Gastroesophageal sphincter (tissue), 4 donors: ENCODE measurements at regions not wholly inside any gene's neighbourhood (a gene's known extent, or its start where the extent isn't known, plus 50 kb on each side); places are given as distances from the start of the nearest gene placed in this dataset.

Source experiments
- ATAC-seq: fragments of 150-250 bp; one replicate; pipeline ENCODE4 v1.9.1; 2016; ENCODE audit warnings: mild to moderate bottlenecking, moderate library complexity
- H3K27ac ChIP-seq, 4 donors: fragments of 200-600 bp; sonication (generic) in 3 of 4; 1 replicate in 3 of 4; 2 replicates in 1 of 4; pipeline ENCODE4 v1.5.1; 2016 to 2019
- H3K27me3 ChIP-seq: fragments of 200-600 bp; sonication (generic); one replicate; pipeline ENCODE4 v1.5.1; 2019
- H3K36me3 ChIP-seq, 2 donors: fragments of 200-600 bp; sonication (generic); one replicate each; pipeline ENCODE4 v1.5.1; 2019; ENCODE audit warnings: control low read depth in 1 of 2
- H3K4me1 ChIP-seq, 3 donors: fragments of 200-600 bp; sonication (generic); 1 replicate in 2 of 3; 2 replicates in 1 of 3; pipeline ENCODE4 v1.5.1; 2016 to 2019; ENCODE audit warnings: control low read depth in 2 of 3
- H3K4me3 ChIP-seq, 2 donors: fragments of 200-600 bp; sonication (generic); one replicate each; pipeline ENCODE4 v1.5.1; 2019; ENCODE audit warnings: mild to moderate bottlenecking in 1 of 2, moderate library complexity in 1 of 2
- H3K9me3 ChIP-seq, 3 donors: fragments of 200-600 bp; sonication (generic); one replicate each; pipeline ENCODE4 v1.5.1; 2017 to 2019; ENCODE audit warnings: control low read depth in 2 of 3
- EP300 ChIP-seq: sonication (generic); formaldehyde crosslinking; IDR thresholded peaks from one replicate; pipeline ENCODE4 v1.6.1; 2017; ENCODE audit warnings: antibody characterized with exemption, mild to moderate bottlenecking
- POLR2A ChIP-seq, 2 donors: fragments of 450-650 bp; IDR thresholded peaks; one replicate each; pipeline ENCODE4 v1.6.1; 2017; ENCODE audit warnings: antibody characterized with exemption in 2 of 2, mild to moderate bottlenecking in 2 of 2, moderate library complexity in 1 of 2
- POLR2AphosphoS5 ChIP-seq: sonication (generic); formaldehyde crosslinking; IDR thresholded peaks from one replicate; pipeline ENCODE4 v1.6.1; 2017; ENCODE audit warnings: antibody characterized with exemption
- WGBS, 2 donors: methylation state at CpG; one replicate each; pipeline ENCODE4 v1.1.5; 2018; ENCODE audit warnings: low coverage in 1 of 2; 5-methylcytosine and 5-hydroxymethylcytosine counted together
- TF ChIP-seq, protein P1 (sequence below), 4 experiments: fragments of 200-600 bp in 2 of 4; fragments of 450-650 bp in 2 of 4; sonication (generic) in 1 of 4; IDR thresholded peaks; one replicate each; pipeline ENCODE4 v1.5.1; 2017 to 2019; ENCODE audit warnings: antibody characterized with exemption in 4 of 4, mild to moderate bottlenecking in 2 of 4, moderate library complexity in 2 of 4

DNA sequence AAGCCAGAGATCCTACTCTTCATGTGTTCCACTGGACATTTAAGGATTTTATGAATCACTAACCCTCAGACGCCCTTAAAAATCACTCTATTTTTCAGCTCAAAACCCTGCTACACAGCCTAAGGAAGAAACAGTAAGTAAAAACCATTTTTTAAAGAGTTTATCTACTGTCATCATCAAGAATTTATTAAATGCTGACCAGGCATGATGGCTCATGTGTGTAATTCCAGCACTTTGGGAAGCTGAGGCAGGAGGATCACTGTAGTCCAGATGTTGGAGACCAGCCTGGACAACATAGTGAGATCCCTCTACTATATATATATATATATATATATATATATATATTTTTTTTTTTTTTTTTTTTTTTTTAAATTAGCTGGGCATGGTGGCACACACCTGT, 124.2 kb upstream of the ID4 start:
- Histone ChIP-seq H3K4me1 (peaks cover 0 to 6% (median 0%) of the 10 kb centered on the region in 3 donors), H3K9me3 (no peaks in the 10 kb centered on the region), H3K27ac (no peak overlapping the region), H3K4me3 (no peak overlapping the region), H3K36me3 (no peaks in the 10 kb centered on the region), H3K27me3 (no peaks in the 10 kb centered on the region)
- TF ChIP-seq, protein P1, sequence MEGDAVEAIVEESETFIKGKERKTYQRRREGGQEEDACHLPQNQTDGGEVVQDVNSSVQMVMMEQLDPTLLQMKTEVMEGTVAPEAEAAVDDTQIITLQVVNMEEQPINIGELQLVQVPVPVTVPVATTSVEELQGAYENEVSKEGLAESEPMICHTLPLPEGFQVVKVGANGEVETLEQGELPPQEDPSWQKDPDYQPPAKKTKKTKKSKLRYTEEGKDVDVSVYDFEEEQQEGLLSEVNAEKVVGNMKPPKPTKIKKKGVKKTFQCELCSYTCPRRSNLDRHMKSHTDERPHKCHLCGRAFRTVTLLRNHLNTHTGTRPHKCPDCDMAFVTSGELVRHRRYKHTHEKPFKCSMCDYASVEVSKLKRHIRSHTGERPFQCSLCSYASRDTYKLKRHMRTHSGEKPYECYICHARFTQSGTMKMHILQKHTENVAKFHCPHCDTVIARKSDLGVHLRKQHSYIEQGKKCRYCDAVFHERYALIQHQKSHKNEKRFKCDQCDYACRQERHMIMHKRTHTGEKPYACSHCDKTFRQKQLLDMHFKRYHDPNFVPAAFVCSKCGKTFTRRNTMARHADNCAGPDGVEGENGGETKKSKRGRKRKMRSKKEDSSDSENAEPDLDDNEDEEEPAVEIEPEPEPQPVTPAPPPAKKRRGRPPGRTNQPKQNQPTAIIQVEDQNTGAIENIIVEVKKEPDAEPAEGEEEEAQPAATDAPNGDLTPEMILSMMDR (IDR thresholded peaks at IDR 0.05): no peak
- no peak for TF ChIP-seq POLR2A (IDR thresholded peaks at IDR 0.05)
- no peak for TF ChIP-seq POLR2AphosphoS5
- TF ChIP-seq EP300: no peak
- no peak for ATAC-seq
- 80 to 90% methylated on average over 1 of the region's 1 CpG for WGBS, 2 donors

DNA sequence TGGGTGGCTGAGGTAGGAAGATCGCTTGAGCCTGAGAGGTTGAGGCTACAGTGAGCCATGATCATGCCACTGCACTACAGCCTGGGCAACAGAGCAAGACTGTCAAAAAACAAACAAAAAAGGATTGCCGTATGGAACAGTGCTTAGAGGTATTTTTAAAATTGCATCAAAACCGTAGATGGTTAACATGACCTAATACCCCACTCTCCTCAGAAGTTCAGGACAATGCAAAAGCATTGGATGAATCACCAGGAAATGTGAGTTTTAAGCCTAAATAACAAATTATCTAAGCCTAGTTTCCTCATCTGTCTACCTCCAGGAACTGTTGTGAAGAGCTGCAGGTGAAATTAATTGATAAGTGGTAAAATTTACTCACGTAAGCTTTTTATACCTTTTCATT, 123.8 kb upstream of the ID4 start:
- H3K4me3 ChIP-seq: no peak overlapping the region
- H3K9me3 ChIP-seq: no peaks in the 10 kb centered on the region
- no peak overlapping the region for H3K27ac ChIP-seq
- ATAC-seq: no peak
- H3K4me1 ChIP-seq: peaks cover 0 to 6% (median 0%) of the 10 kb centered on the region in 3 donors
- no peaks in the 10 kb centered on the region for H3K27me3 ChIP-seq
- no peaks in the 10 kb centered on the region for H3K36me3 ChIP-seq
- TF ChIP-seq, protein P1 (IDR thresholded peaks at IDR 0.05): no peak
- TF ChIP-seq POLR2A (IDR thresholded peaks at IDR 0.05) (no peak), EP300 (no peak), POLR2AphosphoS5 (no peak)
- WGBS, 2 donors: 83 to 100% methylated on average over 2 to 3 of the region's 4 CpGs

- H3K9me3 ChIP-seq: no peaks in the 10 kb centered on the region
- H3K4me3 ChIP-seq: no peak overlapping the region
- 77 to 100% methylated on average over 2 to 3 of the region's 3 CpGs for WGBS, 2 donors
- no peak for ATAC-seq
- H3K27ac ChIP-seq: no peak overlapping the region
- H3K27me3 ChIP-seq: no peaks in the 10 kb centered on the region
- H3K36me3 ChIP-seq: no peaks in the 10 kb centered on the region
- H3K4me1 ChIP-seq: peaks cover 0 to 6% (median 0%) of the 10 kb centered on the region in 3 donors
- TF ChIP-seq POLR2A (IDR thresholded peaks at IDR 0.05): no peak
- no peak for TF ChIP-seq EP300
- TF ChIP-seq, protein P1 (IDR thresholded peaks at IDR 0.05): no peak
- no peak for TF ChIP-seq POLR2AphosphoS5
These were observed 123.2 kb upstream of the ID4 start for GRCh38 chr6:19713984-19714383.

DNA sequence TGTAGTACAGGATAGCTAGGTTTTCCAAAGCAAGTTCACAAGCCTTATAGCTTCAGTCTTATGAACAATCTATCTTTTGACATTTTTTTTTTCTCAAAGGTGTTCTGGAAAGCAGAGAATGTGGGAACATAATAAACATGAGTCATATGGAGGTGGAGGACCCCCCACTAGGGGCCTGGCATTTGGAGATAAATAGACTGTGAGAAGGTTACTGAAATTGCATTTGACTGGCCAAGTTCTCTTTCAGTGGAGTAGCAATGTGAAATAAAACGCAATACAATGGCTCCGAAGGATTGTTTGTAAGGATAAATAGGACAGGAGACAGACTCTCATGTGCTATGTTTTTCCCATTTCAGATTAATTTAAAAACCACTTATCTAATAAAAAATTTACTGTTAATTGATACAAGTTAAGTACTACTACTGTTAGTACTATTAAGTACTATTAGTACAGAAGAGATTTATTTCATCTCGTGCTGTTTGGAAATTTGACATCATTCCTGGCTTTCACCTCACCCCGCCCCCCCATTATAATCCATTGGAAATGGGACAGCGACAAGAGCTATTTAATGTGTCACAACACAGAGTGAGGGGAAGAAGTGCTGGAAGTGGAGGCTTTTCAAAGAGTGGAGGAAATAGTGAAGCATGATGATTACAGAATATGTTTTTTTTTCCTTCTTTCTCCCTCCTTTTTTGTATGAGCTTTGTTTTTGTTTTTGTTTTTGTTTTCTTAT, 122.6 kb upstream of the ID4 start:
- 32 to 50% methylated on average over 5 of the region's 5 CpGs for WGBS, 2 donors
- Histone ChIP-seq H3K27me3 (no peaks in the 10 kb centered on the region), H3K27ac (no peak overlapping the region), H3K4me1 (peaks cover 0 to 9% (median 0%) of the 10 kb centered on the region in 3 donors), H3K4me3 (no peak overlapping the region), H3K36me3 (no peaks in the 10 kb centered on the region), H3K9me3 (no peaks in the 10 kb centered on the region)
- TF ChIP-seq POLR2A (IDR thresholded peaks at IDR 0.05) (no peak), POLR2AphosphoS5 (no peak), EP300 (no peak)
- TF ChIP-seq, protein P1 (IDR thresholded peaks at IDR 0.05): no peak
- ATAC-seq: no peak

- Histone ChIP-seq H3K4me3 (no peak overlapping the region), H3K36me3 (no peaks in the 10 kb centered on the region), H3K9me3 (no peaks in the 10 kb centered on the region), H3K27ac (no peak overlapping the region), H3K27me3 (no peaks in the 10 kb centered on the region), H3K4me1 (peaks cover 0 to 13% (median 0%) of the 10 kb centered on the region in 3 donors)
- TF ChIP-seq, protein P1 (IDR thresholded peaks at IDR 0.05): no peak
- TF ChIP-seq EP300 (no peak), POLR2AphosphoS5 (no peak), POLR2A (IDR thresholded peaks at IDR 0.05) (no peak)
- no peak for ATAC-seq
These were observed 122.0 kb upstream of the ID4 start for GRCh38 chr6:19715167-19715551.
